ENCODE measurements at regions not wholly inside any gene's neighbourhood (a gene's known extent, or its start where the extent isn't known, plus 50 kb on each side); places are given as distances from the start of the nearest gene placed in this dataset.

GRCh38 chr6:91435630-91436029 lies 848.8 kb upstream of the MAP3K7 start:
- POLR2A ChIA-PET (ENCODE audit: low non-redundant PET) = interaction anchor here (0.7 kb wide), 1 partner anchor 8 kb away, joined by 6 read pairs; no protein-coding TSS in a partner anchor
- intact Hi-C loops (cut with micrococcal nuclease; ENCODE audit: unreplicated experiment) = no loop called here

GRCh38 chr6:91434576-91434975 lies 847.7 kb upstream of the MAP3K7 start:
- H3K4me1 ChIP-seq (ENCODE audit: insufficient read depth, low read length, poor library complexity, severe bottlenecking) = no peaks in the 10 kb centered on the region
- BruUV-seq (replicated peaks) = no TSS peak
- no peaks in the 10 kb centered on the region for H3K36me3 ChIP-seq (ENCODE audit: insufficient read depth, low read length, poor library complexity, severe bottlenecking)
- H3K9me3 ChIP-seq (ENCODE audit: low read depth, low read length, poor library complexity, severe bottlenecking) = no peaks in the 10 kb centered on the region
- no peaks in the 10 kb centered on the region for H3K27me3 ChIP-seq (replicated peaks; ENCODE audit: insufficient read depth, low read depth, low read length, poor library complexity)
- intact Hi-C loops (cut with micrococcal nuclease; ENCODE audit: unreplicated experiment) = no loop called here
- CTCF ChIA-PET = no interaction called here
- POLR2A ChIA-PET (ENCODE audit: low non-redundant PET) = no interaction called here
- TF ChIP-seq EZH2 (IDR thresholded peaks at IDR 0.05; ENCODE audit: borderline replicate concordance, low read depth, low read length, poor library complexity, severe bottlenecking) (no peak), CTCF (conservative IDR thresholded peaks at IDR 0.05; ENCODE audit: low read depth, low read length) (no peak)
- no peak for DNase-seq (ENCODE audit: low spot score)
- H3K4me3 ChIP-seq (ENCODE audit: low read depth, low read length, poor library complexity, severe bottlenecking) = no peak overlapping the region
- no peak overlapping the region for H3K27ac ChIP-seq (ENCODE audit: low read depth, low read length, poor library complexity, severe bottlenecking)

More at GRCh38 chr6:91435630-91436029, 848.8 kb upstream of the MAP3K7 start:
- Histone ChIP-seq H3K4me1 (ENCODE audit: insufficient read depth, low read length, poor library complexity, severe bottlenecking) (no peaks in the 10 kb centered on the region), H3K36me3 (ENCODE audit: insufficient read depth, low read length, poor library complexity, severe bottlenecking) (no peaks in the 10 kb centered on the region), H3K27me3 (replicated peaks; ENCODE audit: insufficient read depth, low read depth, low read length, poor library complexity) (no peaks in the 10 kb centered on the region), H3K9me3 (ENCODE audit: low read depth, low read length, poor library complexity, severe bottlenecking) (no peaks in the 10 kb centered on the region), H3K27ac (ENCODE audit: low read depth, low read length, poor library complexity, severe bottlenecking) (no peak overlapping the region), H3K4me3 (ENCODE audit: low read depth, low read length, poor library complexity, severe bottlenecking) (no peak overlapping the region)
- no peak for DNase-seq (ENCODE audit: low spot score)
- no TSS peak for BruUV-seq (replicated peaks)
- CTCF ChIA-PET = no interaction called here
- TF ChIP-seq EZH2 (IDR thresholded peaks at IDR 0.05; ENCODE audit: borderline replicate concordance, low read depth, low read length, poor library complexity, severe bottlenecking) (no peak), CTCF (conservative IDR thresholded peaks at IDR 0.05; ENCODE audit: low read depth, low read length) (no peak)

- Histone ChIP-seq H3K36me3 (ENCODE audit: insufficient read depth, low read length, poor library complexity, severe bottlenecking) (no peaks in the 10 kb centered on the region), H3K27ac (ENCODE audit: low read depth, low read length, poor library complexity, severe bottlenecking) (no peak overlapping the region), H3K27me3 (replicated peaks; ENCODE audit: insufficient read depth, low read depth, low read length, poor library complexity) (no peaks in the 10 kb centered on the region), H3K4me3 (ENCODE audit: low read depth, low read length, poor library complexity, severe bottlenecking) (no peak overlapping the region), H3K4me1 (ENCODE audit: insufficient read depth, low read length, poor library complexity, severe bottlenecking) (no peaks in the 10 kb centered on the region), H3K9me3 (ENCODE audit: low read depth, low read length, poor library complexity, severe bottlenecking) (no peaks in the 10 kb centered on the region)
- intact Hi-C loops (cut with micrococcal nuclease; ENCODE audit: unreplicated experiment) = no loop called here
- no peak for TF ChIP-seq CTCF (conservative IDR thresholded peaks at IDR 0.05; ENCODE audit: low read depth, low read length)
- TF ChIP-seq EZH2 (IDR thresholded peaks at IDR 0.05; ENCODE audit: borderline replicate concordance, low read depth, low read length, poor library complexity, severe bottlenecking) = no peak
- CTCF ChIA-PET = no interaction called here
- POLR2A ChIA-PET (ENCODE audit: low non-redundant PET) = no interaction called here
- DNase-seq (ENCODE audit: low spot score) = no peak
- no TSS peak for BruUV-seq (replicated peaks)
Observed at GRCh38 chr6:91433660-91434534, 847.0 kb upstream of the MAP3K7 start.

All from A673 (cell line).